Right atrium auricular region (tissue), 2 donors: ENCODE measurements at regions not wholly inside any gene's neighbourhood (a gene's known extent, or its start where the extent isn't known, plus 50 kb on each side); places are given as distances from the start of the nearest gene placed in this dataset.

Experiments used
- DNase-seq: peaks from one replicate; pipeline ENCODE4 v3.0.0-alpha.2; 2019; ENCODE audit warnings: low spot score
- H3K27ac ChIP-seq, 2 donors: fragments of 200-600 bp; sonication (generic); 1 replicate in 1 of 2; 2 replicates in 1 of 2; pipeline ENCODE4 v1.5.1; 2016 to 2019
- H3K27me3 ChIP-seq, 2 donors: fragments of 200-600 bp; sonication (generic); one replicate each; pipeline versions ENCODE4 v1.5.1 to v1.6.0; 2017 to 2019
- H3K36me3 ChIP-seq: fragments of 200-600 bp; sonication (generic); one replicate; pipeline ENCODE4 v1.5.1; 2016
- H3K4me1 ChIP-seq, 2 donors: fragments of 200-600 bp; sonication (generic); one replicate each; pipeline versions ENCODE4 v1.5.1 to v1.6.0; 2017 to 2019
- H3K4me3 ChIP-seq, 2 donors: fragments of 200-600 bp; sonication (generic); 1 replicate in 1 of 2; 2 replicates in 1 of 2; pipeline ENCODE4 v1.5.1; 2017 to 2019; ENCODE audit warnings: mild to moderate bottlenecking in 1 of 2, moderate library complexity in 1 of 2
- H3K9me3 ChIP-seq, 2 donors: fragments of 200-600 bp; sonication (generic); one replicate each; pipeline ENCODE4 v1.5.1; 2019
- TF ChIP-seq, protein P1 (sequence below), 2 donors: fragments of 200-600 bp; sonication (generic); IDR thresholded peaks; one replicate each; pipeline ENCODE4 v1.5.1; 2019; ENCODE audit warnings: antibody characterized with exemption in 2 of 2

DNA sequence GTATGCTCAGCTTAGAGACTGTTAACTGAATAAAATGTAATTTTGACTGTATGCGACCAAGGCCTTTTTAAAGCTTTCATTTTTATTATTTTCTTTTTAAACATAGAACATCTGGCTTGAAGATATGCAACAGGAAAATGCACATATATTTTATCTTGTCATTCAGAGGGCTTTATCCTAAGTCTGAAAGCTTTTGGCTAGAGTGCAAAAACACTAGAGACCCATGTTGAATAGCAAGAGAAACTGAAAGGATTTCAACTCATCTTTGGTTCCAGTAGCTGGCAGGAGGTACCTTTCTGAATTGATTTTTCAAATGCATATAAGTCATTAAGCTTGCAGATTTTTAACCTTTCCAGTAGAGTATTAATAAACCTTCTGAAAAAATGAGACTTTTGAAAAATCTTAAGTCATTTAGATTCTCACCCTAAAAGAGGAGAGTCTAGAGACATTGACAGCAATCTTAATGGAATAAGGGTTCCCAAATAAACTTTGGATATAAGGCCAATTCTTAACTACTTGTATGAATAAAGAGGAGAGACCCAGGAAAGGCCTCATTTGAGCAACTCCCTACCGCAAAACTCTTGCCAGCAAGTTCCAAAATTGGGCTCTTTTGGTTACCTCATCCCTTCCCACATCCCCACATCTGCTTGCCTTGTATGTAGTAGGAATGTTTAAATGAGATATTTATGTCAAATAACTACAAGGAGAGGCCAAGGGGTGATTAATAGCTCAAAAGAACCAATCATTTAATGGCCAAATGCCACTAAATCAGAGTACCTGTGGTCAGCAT is 454.4 kb downstream of the HTR7 start:
- peaks cover 0 to 4% of the 10 kb centered on the region in 2 donors for H3K4me1 ChIP-seq
- H3K9me3 ChIP-seq = no peaks in the 10 kb centered on the region
- no peaks in the 10 kb centered on the region for H3K27me3 ChIP-seq
- TF ChIP-seq, protein P1, sequence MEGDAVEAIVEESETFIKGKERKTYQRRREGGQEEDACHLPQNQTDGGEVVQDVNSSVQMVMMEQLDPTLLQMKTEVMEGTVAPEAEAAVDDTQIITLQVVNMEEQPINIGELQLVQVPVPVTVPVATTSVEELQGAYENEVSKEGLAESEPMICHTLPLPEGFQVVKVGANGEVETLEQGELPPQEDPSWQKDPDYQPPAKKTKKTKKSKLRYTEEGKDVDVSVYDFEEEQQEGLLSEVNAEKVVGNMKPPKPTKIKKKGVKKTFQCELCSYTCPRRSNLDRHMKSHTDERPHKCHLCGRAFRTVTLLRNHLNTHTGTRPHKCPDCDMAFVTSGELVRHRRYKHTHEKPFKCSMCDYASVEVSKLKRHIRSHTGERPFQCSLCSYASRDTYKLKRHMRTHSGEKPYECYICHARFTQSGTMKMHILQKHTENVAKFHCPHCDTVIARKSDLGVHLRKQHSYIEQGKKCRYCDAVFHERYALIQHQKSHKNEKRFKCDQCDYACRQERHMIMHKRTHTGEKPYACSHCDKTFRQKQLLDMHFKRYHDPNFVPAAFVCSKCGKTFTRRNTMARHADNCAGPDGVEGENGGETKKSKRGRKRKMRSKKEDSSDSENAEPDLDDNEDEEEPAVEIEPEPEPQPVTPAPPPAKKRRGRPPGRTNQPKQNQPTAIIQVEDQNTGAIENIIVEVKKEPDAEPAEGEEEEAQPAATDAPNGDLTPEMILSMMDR (IDR thresholded peaks at IDR 0.05) = no peak
- no peak overlapping the region for H3K4me3 ChIP-seq
- no peak overlapping the region for H3K27ac ChIP-seq
- no peaks in the 10 kb centered on the region for H3K36me3 ChIP-seq
- no peak for DNase-seq

DNA sequence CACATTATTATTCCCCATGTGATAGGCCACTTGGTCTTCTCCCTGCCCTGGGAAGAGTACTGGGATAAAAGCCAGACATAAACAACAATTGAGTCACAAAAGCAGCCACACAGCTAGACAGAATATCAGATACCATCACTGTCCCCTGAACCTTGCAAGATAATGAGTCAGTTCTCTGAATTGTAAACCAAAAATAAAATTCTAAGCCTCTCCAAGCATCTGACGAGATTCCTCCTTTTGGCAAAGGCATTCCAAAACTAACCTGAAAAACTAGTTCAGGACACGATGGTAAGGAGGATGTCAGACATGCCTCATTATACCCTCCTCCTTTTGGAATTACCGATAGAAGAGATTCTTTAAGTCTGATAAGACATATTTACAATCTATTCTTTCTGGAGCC is 450.7 kb downstream of the HTR7 start:
- H3K4me3 ChIP-seq = no peak overlapping the region
- TF ChIP-seq, protein P1 (IDR thresholded peaks at IDR 0.05) = no peak
- DNase-seq = no peak
- H3K27ac ChIP-seq = no peak overlapping the region
- no peaks in the 10 kb centered on the region for H3K27me3 ChIP-seq
- H3K36me3 ChIP-seq = no peaks in the 10 kb centered on the region
- peaks cover 0 to 22% of the 10 kb centered on the region in 2 donors for H3K9me3 ChIP-seq
- H3K4me1 ChIP-seq = no peaks in the 10 kb centered on the region

DNA sequence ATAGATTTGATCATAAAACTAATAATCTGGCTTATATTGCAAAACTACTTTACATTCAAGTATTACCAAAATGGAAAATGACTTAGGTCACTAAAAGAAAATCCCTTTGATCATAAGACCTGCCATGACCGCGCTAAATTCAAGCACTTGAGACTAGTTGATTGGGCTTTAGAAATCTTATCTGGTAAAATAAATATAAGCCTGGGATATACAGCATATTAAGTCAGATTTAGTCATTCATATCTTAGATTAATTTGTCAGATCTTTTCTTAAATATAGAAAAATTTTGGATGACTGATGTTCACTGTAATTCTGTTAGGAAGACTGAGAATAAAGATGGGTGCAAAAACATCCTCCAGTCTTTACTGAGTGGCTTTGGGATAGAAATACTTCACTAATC is 450.0 kb downstream of the HTR7 start:
- TF ChIP-seq, protein P1 (IDR thresholded peaks at IDR 0.05) = no peak
- H3K9me3 ChIP-seq = peaks cover 0 to 22% of the 10 kb centered on the region in 2 donors
- H3K36me3 ChIP-seq = no peaks in the 10 kb centered on the region
- no peaks in the 10 kb centered on the region for H3K4me1 ChIP-seq
- DNase-seq = no peak
- H3K27ac ChIP-seq = no peak overlapping the region
- H3K27me3 ChIP-seq = no peaks in the 10 kb centered on the region
- no peak overlapping the region for H3K4me3 ChIP-seq

DNA sequence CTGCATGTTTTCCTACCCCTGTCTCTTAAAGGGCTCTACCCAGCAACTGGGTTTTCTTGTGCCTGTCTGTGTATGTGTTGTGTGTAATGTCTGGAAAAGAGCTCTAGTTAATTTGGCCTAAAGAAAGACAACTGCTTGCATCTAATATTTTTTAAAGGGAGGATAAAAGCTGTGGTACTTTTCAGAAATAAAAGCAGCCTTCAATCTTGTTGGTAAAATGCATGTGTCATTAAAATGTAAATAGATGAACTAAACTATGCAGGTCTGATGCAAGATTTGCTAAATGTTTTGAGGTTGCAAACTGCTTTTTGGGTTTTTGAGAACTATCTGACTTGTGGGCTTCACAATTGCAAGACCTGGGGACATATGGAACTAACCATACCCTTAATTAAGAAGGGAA is 445.3 kb downstream of the HTR7 start:
- Histone ChIP-seq H3K4me1 (no peaks in the 10 kb centered on the region), H3K27ac (no peak overlapping the region), H3K9me3 (peaks cover 0 to 22% of the 10 kb centered on the region in 2 donors), H3K4me3 (no peak overlapping the region), H3K27me3 (no peaks in the 10 kb centered on the region), H3K36me3 (no peaks in the 10 kb centered on the region)
- TF ChIP-seq, protein P1 (IDR thresholded peaks at IDR 0.05) = no peak
- DNase-seq = no peak

DNA sequence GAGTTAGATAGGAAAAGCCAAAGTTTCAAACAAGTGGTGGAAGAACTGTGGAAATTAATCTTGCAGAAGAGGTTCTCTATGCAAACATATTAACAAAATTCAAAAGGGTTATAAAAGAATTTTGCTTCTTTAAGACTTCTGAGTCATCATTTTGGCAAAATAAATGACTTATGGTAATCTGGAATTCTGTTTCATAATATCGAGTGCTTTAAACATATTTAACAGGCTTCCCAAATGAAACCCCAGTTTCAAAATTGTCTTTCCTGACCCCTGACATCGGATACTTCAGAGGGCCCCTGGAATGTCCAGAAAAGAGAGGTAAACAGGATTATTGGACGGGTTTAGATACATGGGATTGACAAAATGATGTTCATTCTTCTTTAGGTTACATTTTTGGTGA is 444.6 kb downstream of the HTR7 start:
- Histone ChIP-seq H3K9me3 (peaks cover 0 to 22% of the 10 kb centered on the region in 2 donors), H3K4me1 (no peaks in the 10 kb centered on the region), H3K36me3 (no peaks in the 10 kb centered on the region), H3K4me3 (no peak overlapping the region), H3K27ac (no peak overlapping the region), H3K27me3 (no peaks in the 10 kb centered on the region)
- DNase-seq = no peak
- TF ChIP-seq, protein P1 (IDR thresholded peaks at IDR 0.05) = no peak

DNA sequence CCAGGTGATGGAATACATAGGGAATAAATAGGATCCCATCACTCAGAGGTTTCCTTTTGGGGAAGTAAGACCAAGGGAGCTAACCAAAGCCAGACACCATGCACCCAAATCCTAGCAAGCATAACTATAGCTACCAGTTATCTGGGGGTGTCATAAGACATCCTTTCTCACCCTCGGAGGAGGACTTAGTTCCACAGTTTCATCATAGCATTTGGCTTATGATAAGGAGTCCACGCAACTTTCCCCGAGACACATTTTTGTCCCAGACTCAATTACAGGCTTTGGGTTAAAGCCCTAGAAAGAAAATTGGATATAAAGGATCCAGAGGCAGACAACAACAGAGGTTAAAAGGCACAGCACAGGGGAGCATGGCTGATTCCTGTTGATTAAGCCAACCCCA is 442.9 kb downstream of the HTR7 start:
- Histone ChIP-seq H3K4me3 (no peak overlapping the region), H3K4me1 (no peaks in the 10 kb centered on the region), H3K36me3 (no peaks in the 10 kb centered on the region), H3K27ac (no peak overlapping the region), H3K27me3 (no peaks in the 10 kb centered on the region), H3K9me3 (peaks cover 0 to 17% of the 10 kb centered on the region in 2 donors)
- TF ChIP-seq, protein P1 (IDR thresholded peaks at IDR 0.05) = no peak
- DNase-seq = no peak
